ENCODE measurements at regions not wholly inside any gene's neighbourhood (a gene's known extent, or its start where the extent isn't known, plus 50 kb on each side); places are given as distances from the start of the nearest gene placed in this dataset.

DNA sequence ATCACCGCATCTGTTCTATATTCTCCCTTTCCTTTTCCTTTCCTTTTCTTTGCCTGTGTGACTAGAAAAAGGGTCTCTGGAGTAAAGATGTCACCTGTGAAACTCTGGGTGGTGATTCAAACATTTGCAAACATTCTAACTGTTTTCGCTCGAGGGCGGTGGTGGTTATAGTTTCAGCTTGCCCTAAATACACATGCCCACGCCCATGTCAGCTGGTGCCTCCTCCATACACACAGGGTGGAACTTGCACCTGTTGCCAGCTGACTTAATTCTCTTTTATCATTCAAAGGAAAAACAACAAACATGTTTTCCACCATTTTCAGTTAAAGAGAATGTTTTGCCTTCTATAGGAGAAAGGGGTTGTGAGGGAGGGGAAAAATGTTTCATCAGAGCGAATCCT, 381.9 kb upstream of the ARID1B start:
- TF ChIP-seq, protein P1, sequence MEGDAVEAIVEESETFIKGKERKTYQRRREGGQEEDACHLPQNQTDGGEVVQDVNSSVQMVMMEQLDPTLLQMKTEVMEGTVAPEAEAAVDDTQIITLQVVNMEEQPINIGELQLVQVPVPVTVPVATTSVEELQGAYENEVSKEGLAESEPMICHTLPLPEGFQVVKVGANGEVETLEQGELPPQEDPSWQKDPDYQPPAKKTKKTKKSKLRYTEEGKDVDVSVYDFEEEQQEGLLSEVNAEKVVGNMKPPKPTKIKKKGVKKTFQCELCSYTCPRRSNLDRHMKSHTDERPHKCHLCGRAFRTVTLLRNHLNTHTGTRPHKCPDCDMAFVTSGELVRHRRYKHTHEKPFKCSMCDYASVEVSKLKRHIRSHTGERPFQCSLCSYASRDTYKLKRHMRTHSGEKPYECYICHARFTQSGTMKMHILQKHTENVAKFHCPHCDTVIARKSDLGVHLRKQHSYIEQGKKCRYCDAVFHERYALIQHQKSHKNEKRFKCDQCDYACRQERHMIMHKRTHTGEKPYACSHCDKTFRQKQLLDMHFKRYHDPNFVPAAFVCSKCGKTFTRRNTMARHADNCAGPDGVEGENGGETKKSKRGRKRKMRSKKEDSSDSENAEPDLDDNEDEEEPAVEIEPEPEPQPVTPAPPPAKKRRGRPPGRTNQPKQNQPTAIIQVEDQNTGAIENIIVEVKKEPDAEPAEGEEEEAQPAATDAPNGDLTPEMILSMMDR (IDR thresholded peaks at IDR 0.05), result no peak
- no peak for TF ChIP-seq POLR2A (IDR thresholded peaks at IDR 0.05)
- TF ChIP-seq EP300 (IDR thresholded peaks at IDR 0.05), result no peak
